DOHH2 (cell line): ENCODE measurements at regions not wholly inside any gene's neighbourhood (a gene's known extent, or its start where the extent isn't known, plus 50 kb on each side); places are given as distances from the start of the nearest gene placed in this dataset.

Experiments
- H3F3A ChIP-seq: fragments of 200-600 bp; sonication (generic), shearing (Covaris generic); 2 replicates; pipeline ENCODE4 v1.6.0; 2016; ENCODE audit warnings: antibody characterized with exemption, mild to moderate bottlenecking; ENCODE audit not compliant: control insufficient read depth, insufficient read depth
- H3K27ac ChIP-seq: fragments of 200-600 bp; sonication (generic); 2 replicates; pipeline ENCODE4 v1.5.1; 2014; ENCODE audit warnings: low read depth, mild to moderate bottlenecking, low read length, moderate library complexity
- H3K27me3 ChIP-seq: fragments of 200-600 bp; sonication (generic); 2 replicates; pipeline ENCODE4 v1.6.1; 2014; ENCODE audit warnings: mild to moderate bottlenecking, low read length, mixed read lengths; ENCODE audit not compliant: control insufficient read depth
- H3K36me3 ChIP-seq: fragments of 200-600 bp; sonication (generic); 2 replicates; pipeline ENCODE4 v1.6.1; 2014; ENCODE audit warnings: mild to moderate bottlenecking, low read length, moderate library complexity, mixed read lengths; ENCODE audit not compliant: control insufficient read depth
- H3K4me1 ChIP-seq: fragments of 200-600 bp; sonication (generic); 2 replicates; pipeline ENCODE4 v1.6.1; 2014; ENCODE audit warnings: mild to moderate bottlenecking, low read length, mixed read lengths; ENCODE audit not compliant: control insufficient read depth
- H3K4me2 ChIP-seq: fragments of 200-600 bp; sonication (generic); 2 replicates; pipeline ENCODE4 v1.6.0; 2014; ENCODE audit warnings: mild to moderate bottlenecking, low read length, moderate library complexity
- H3K4me3 ChIP-seq: fragments of 200-600 bp; sonication (generic); 2 replicates; pipeline ENCODE4 v1.5.1; 2014; ENCODE audit warnings: mild to moderate bottlenecking, low read length, mixed read lengths
- H3K79me2 ChIP-seq: fragments of 200-600 bp; sonication (generic); 2 replicates; pipeline ENCODE4 v1.6.1; 2014; ENCODE audit warnings: mild to moderate bottlenecking, low read length, mixed read lengths; ENCODE audit not compliant: control insufficient read depth
- H3K9me2 ChIP-seq: fragments of 200-600 bp; sonication (generic); replicated peaks from 2 replicates; pipeline ENCODE4 v1.6.1; 2014; ENCODE audit warnings: mild to moderate bottlenecking, low read length, mixed read lengths; ENCODE audit not compliant: control insufficient read depth
- H3K9me3 ChIP-seq: fragments of 200-600 bp; sonication (generic); 2 replicates; pipeline ENCODE4 v1.6.1; 2014; ENCODE audit warnings: antibody characterized with exemption, low read length, mixed read lengths; ENCODE audit not compliant: control insufficient read depth, insufficient read depth
- H4K20me1 ChIP-seq: fragments of 200-600 bp; sonication (generic); 2 replicates; pipeline ENCODE4 v1.6.0; 2014; ENCODE audit warnings: low read depth, mild to moderate bottlenecking, antibody characterized with exemption, low read length, moderate library complexity; ENCODE audit not compliant: control insufficient read depth, insufficient read depth
- EZH2phosphoT487 ChIP-seq: fragments of 200-600 bp; sonication (generic); IDR thresholded peaks from 2 replicates; pipeline ENCODE4 v1.6.1; 2017; ENCODE audit warnings: borderline replicate concordance, mild to moderate bottlenecking, antibody characterized with exemption, low read length, moderate library complexity, mixed read lengths
- TF ChIP-seq, protein P1 (sequence below): fragments of 200-600 bp; sonication (generic); IDR thresholded peaks from one replicate; pipeline ENCODE4 v1.5.1; 2014; ENCODE audit warnings: antibody characterized with exemption, mild to moderate bottlenecking, low read depth, low read length; ENCODE audit not compliant: poor library complexity, severe bottlenecking

DNA sequence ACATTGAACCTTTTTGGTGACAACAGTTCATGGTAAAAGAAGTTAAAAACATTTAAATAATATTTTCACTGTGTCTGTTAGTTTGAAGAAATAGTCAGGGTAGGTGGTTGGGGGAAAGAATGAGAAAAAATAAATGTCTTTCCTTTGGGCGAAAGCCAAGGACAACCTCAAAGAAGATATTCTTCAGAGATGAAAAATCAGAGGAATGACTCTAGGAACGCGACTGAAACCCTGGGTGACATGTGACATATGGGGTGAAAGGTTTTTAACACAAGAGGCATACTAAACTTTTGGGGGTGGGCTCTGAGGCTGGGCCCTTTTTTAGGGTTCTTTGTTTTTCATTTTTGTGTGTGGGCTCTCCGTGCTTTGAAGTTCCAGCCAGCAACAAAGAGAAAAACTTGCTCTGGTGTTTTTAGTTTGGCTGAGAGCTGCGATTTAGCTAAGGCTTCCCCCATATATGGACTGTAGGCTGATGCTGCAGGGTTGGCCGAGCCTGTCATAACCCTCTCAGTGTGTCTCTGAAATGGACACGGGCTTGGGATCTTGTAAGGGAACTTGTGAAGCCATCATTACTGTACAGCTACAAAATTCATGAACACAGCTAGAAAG is 610.1 kb upstream of the ARID1B start:
- no peaks in the 10 kb centered on the region for H3F3A ChIP-seq
- no peaks in the 10 kb centered on the region for H4K20me1 ChIP-seq
- no peak overlapping the region for H3K27ac ChIP-seq
- peaks cover 9% of the 10 kb centered on the region for H3K4me1 ChIP-seq
- H3K36me3 ChIP-seq = no peaks in the 10 kb centered on the region
- H3K27me3 ChIP-seq = no peaks in the 10 kb centered on the region
- TF ChIP-seq, protein P1, sequence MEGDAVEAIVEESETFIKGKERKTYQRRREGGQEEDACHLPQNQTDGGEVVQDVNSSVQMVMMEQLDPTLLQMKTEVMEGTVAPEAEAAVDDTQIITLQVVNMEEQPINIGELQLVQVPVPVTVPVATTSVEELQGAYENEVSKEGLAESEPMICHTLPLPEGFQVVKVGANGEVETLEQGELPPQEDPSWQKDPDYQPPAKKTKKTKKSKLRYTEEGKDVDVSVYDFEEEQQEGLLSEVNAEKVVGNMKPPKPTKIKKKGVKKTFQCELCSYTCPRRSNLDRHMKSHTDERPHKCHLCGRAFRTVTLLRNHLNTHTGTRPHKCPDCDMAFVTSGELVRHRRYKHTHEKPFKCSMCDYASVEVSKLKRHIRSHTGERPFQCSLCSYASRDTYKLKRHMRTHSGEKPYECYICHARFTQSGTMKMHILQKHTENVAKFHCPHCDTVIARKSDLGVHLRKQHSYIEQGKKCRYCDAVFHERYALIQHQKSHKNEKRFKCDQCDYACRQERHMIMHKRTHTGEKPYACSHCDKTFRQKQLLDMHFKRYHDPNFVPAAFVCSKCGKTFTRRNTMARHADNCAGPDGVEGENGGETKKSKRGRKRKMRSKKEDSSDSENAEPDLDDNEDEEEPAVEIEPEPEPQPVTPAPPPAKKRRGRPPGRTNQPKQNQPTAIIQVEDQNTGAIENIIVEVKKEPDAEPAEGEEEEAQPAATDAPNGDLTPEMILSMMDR = no peak
- no peaks in the 10 kb centered on the region for H3K9me3 ChIP-seq
- H3K4me3 ChIP-seq = no peak overlapping the region
- no peaks in the 10 kb centered on the region for H3K79me2 ChIP-seq
- H3K4me2 ChIP-seq = no peak overlapping the region
- H3K9me2 ChIP-seq = no peaks in the 10 kb centered on the region

DNA sequence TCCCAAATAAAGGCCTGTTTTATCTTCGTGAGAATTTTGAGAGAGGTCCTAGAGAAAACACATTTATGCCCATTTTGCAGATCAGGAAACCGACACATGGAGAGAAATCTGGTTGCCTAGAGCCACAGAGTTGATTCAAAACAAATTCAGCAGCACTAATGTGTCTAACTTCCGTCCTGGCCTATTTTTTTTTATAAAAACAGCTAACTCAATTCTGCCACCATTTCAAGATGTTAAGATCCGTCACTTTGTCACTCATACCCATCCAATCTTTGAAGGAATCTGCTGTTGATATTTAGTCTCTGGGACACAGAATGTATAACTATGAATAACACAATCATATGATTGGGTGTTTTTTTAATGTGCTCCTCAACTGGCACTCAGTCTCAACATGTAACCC is 611.1 kb upstream of the ARID1B start:
- TF ChIP-seq, protein P1 = no peak
- no peak for TF ChIP-seq EZH2phosphoT487
- Histone ChIP-seq H3F3A (no peaks in the 10 kb centered on the region), H3K9me2 (no peaks in the 10 kb centered on the region), H4K20me1 (no peaks in the 10 kb centered on the region), H3K4me1 (peaks cover 9% of the 10 kb centered on the region), H3K27ac (no peak overlapping the region), H3K27me3 (no peaks in the 10 kb centered on the region), H3K36me3 (no peaks in the 10 kb centered on the region), H3K4me3 (no peak overlapping the region), H3K79me2 (no peaks in the 10 kb centered on the region), H3K9me3 (no peaks in the 10 kb centered on the region), H3K4me2 (no peak overlapping the region)

- Histone ChIP-seq H3K36me3 (no peaks in the 10 kb centered on the region), H3K27ac (no peak overlapping the region), H3K27me3 (no peaks in the 10 kb centered on the region), H3K4me3 (no peak overlapping the region), H3K79me2 (no peaks in the 10 kb centered on the region), H3K9me2 (no peaks in the 10 kb centered on the region), H3K9me3 (no peaks in the 10 kb centered on the region), H3K4me1 (peaks cover 9% of the 10 kb centered on the region), H4K20me1 (no peaks in the 10 kb centered on the region), H3K4me2 (no peak overlapping the region), H3F3A (no peaks in the 10 kb centered on the region)
- TF ChIP-seq, protein P1 = no peak
- no peak for TF ChIP-seq EZH2phosphoT487
Measured at GRCh38 chr6:156164701-156165452, 612.3 kb upstream of the ARID1B start.
